ENCODE measurements at regions not wholly inside any gene's neighbourhood (a gene's known extent, or its start where the extent isn't known, plus 50 kb on each side); places are given as distances from the start of the nearest gene placed in this dataset.

GRCh38 chr6:132954222-132954621 lies 139.9 kb downstream of the RPS12 start:
- Histone ChIP-seq H3K4me3 (no peak overlapping the region), H3K27me3 (replicated peaks) (no peaks in the 10 kb centered on the region), H3K4me1 (replicated peaks) (no peaks in the 10 kb centered on the region), H3K9me3 (replicated peaks) (no peaks in the 10 kb centered on the region), H3K27ac (no peak overlapping the region), H3K36me3 (no peaks in the 10 kb centered on the region)
- no peak for DNase-seq (ENCODE audit: low read depth in 1 of 2, low spot score in 2 of 2)

- Histone ChIP-seq H3K9me3 (replicated peaks) (no peaks in the 10 kb centered on the region), H3K36me3 (no peaks in the 10 kb centered on the region), H3K4me1 (replicated peaks) (no peaks in the 10 kb centered on the region), H3K27ac (no peak overlapping the region), H3K4me3 (no peak overlapping the region), H3K27me3 (replicated peaks) (no peaks in the 10 kb centered on the region)
- DNase-seq (ENCODE audit: low read depth in 1 of 2, low spot score in 2 of 2): no peak
These were observed 140.6 kb downstream of the RPS12 start for GRCh38 chr6:132954936-132955335.

GRCh38 chr6:132959639-132960326 lies 145.4 kb downstream of the RPS12 start:
- DNase-seq (ENCODE audit: low read depth in 1 of 2, low spot score in 2 of 2): no peak
- Histone ChIP-seq H3K27ac (no peak overlapping the region), H3K36me3 (no peaks in the 10 kb centered on the region), H3K4me1 (replicated peaks) (no peaks in the 10 kb centered on the region), H3K27me3 (replicated peaks) (no peaks in the 10 kb centered on the region), H3K9me3 (replicated peaks) (no peaks in the 10 kb centered on the region), H3K4me3 (no peak overlapping the region)

- H3K4me1 ChIP-seq (replicated peaks): no peaks in the 10 kb centered on the region
- DNase-seq (ENCODE audit: low read depth in 1 of 2, low spot score in 2 of 2): no peak
- H3K36me3 ChIP-seq: no peaks in the 10 kb centered on the region
- no peak overlapping the region for H3K4me3 ChIP-seq
- H3K9me3 ChIP-seq (replicated peaks): no peaks in the 10 kb centered on the region
- H3K27ac ChIP-seq: no peak overlapping the region
- H3K27me3 ChIP-seq (replicated peaks): no peaks in the 10 kb centered on the region
These were observed 146.4 kb downstream of the RPS12 start for GRCh38 chr6:132960720-132961119.

GRCh38 chr6:132961122-132961521 lies 146.8 kb downstream of the RPS12 start:
- H3K4me1 ChIP-seq (replicated peaks): no peaks in the 10 kb centered on the region
- H3K9me3 ChIP-seq (replicated peaks): no peaks in the 10 kb centered on the region
- H3K36me3 ChIP-seq: no peaks in the 10 kb centered on the region
- no peaks in the 10 kb centered on the region for H3K27me3 ChIP-seq (replicated peaks)
- H3K4me3 ChIP-seq: no peak overlapping the region
- no peak overlapping the region for H3K27ac ChIP-seq
- no peak for DNase-seq (ENCODE audit: low read depth in 1 of 2, low spot score in 2 of 2)

GRCh38 chr6:132961610-132962009 lies 147.2 kb downstream of the RPS12 start:
- Histone ChIP-seq H3K4me3 (no peak overlapping the region), H3K36me3 (no peaks in the 10 kb centered on the region), H3K27me3 (replicated peaks) (no peaks in the 10 kb centered on the region), H3K4me1 (replicated peaks) (no peaks in the 10 kb centered on the region), H3K9me3 (replicated peaks) (no peaks in the 10 kb centered on the region), H3K27ac (no peak overlapping the region)
- no peak for DNase-seq (ENCODE audit: low read depth in 1 of 2, low spot score in 2 of 2)

- Histone ChIP-seq H3K4me1 (replicated peaks) (no peaks in the 10 kb centered on the region), H3K27ac (no peak overlapping the region), H3K4me3 (no peak overlapping the region), H3K27me3 (replicated peaks) (no peaks in the 10 kb centered on the region), H3K36me3 (no peaks in the 10 kb centered on the region), H3K9me3 (replicated peaks) (no peaks in the 10 kb centered on the region)
- DNase-seq (ENCODE audit: low read depth in 1 of 2, low spot score in 2 of 2): peak; percentile 50 to 56
These were observed 148.8 kb downstream of the RPS12 start for GRCh38 chr6:132962936-132963868.

- H3K27ac ChIP-seq: no peak overlapping the region
- no peaks in the 10 kb centered on the region for H3K9me3 ChIP-seq (replicated peaks)
- no peak overlapping the region for H3K4me3 ChIP-seq
- H3K36me3 ChIP-seq: no peaks in the 10 kb centered on the region
- no peaks in the 10 kb centered on the region for H3K27me3 ChIP-seq (replicated peaks)
- no peak for DNase-seq (ENCODE audit: low read depth in 1 of 2, low spot score in 2 of 2)
- H3K4me1 ChIP-seq (replicated peaks): no peaks in the 10 kb centered on the region
These were observed 149.9 kb downstream of the RPS12 start for GRCh38 chr6:132964101-132964867.

GRCh38 chr6:132964868-132965382 lies 150.6 kb downstream of the RPS12 start:
- no peaks in the 10 kb centered on the region for H3K4me1 ChIP-seq (replicated peaks)
- H3K4me3 ChIP-seq: no peak overlapping the region
- H3K27me3 ChIP-seq (replicated peaks): no peaks in the 10 kb centered on the region
- no peak overlapping the region for H3K27ac ChIP-seq
- H3K36me3 ChIP-seq: no peaks in the 10 kb centered on the region
- DNase-seq (ENCODE audit: low read depth in 1 of 2, low spot score in 2 of 2): no peak
- no peaks in the 10 kb centered on the region for H3K9me3 ChIP-seq (replicated peaks)

GRCh38 chr6:132967871-132968270 lies 153.5 kb downstream of the RPS12 start:
- DNase-seq (ENCODE audit: low read depth in 1 of 2, low spot score in 2 of 2): no peak

GRCh38 chr6:132968419-132968950 lies 154.1 kb downstream of the RPS12 start:
- Histone ChIP-seq H3K27me3 (replicated peaks) (no peaks in the 10 kb centered on the region), H3K9me3 (replicated peaks) (no peaks in the 10 kb centered on the region), H3K4me3 (no peak overlapping the region), H3K27ac (no peak overlapping the region), H3K36me3 (no peaks in the 10 kb centered on the region), H3K4me1 (replicated peaks) (no peaks in the 10 kb centered on the region)
- no peak for DNase-seq (ENCODE audit: low read depth in 1 of 2, low spot score in 2 of 2)

More at GRCh38 chr6:132967871-132968270, 153.5 kb downstream of the RPS12 start:
- no peaks in the 10 kb centered on the region for H3K27me3 ChIP-seq (replicated peaks)
- no peaks in the 10 kb centered on the region for H3K36me3 ChIP-seq
- no peak overlapping the region for H3K4me3 ChIP-seq
- H3K4me1 ChIP-seq (replicated peaks): no peaks in the 10 kb centered on the region
- H3K27ac ChIP-seq: no peak overlapping the region
- no peaks in the 10 kb centered on the region for H3K9me3 ChIP-seq (replicated peaks)

GRCh38 chr6:132969196-132969595 lies 154.8 kb downstream of the RPS12 start:
- Histone ChIP-seq H3K4me1 (replicated peaks) (no peaks in the 10 kb centered on the region), H3K4me3 (no peak overlapping the region), H3K27me3 (replicated peaks) (no peaks in the 10 kb centered on the region), H3K9me3 (replicated peaks) (no peaks in the 10 kb centered on the region), H3K36me3 (no peaks in the 10 kb centered on the region), H3K27ac (no peak overlapping the region)
- no peak for DNase-seq (ENCODE audit: low read depth in 1 of 2, low spot score in 2 of 2)

GRCh38 chr6:132971676-132972075 lies 157.3 kb downstream of the RPS12 start:
- no peak for DNase-seq (ENCODE audit: low read depth in 1 of 2, low spot score in 2 of 2)
- Histone ChIP-seq H3K36me3 (no peaks in the 10 kb centered on the region), H3K9me3 (replicated peaks) (no peaks in the 10 kb centered on the region), H3K4me3 (no peak overlapping the region), H3K27ac (no peak overlapping the region), H3K4me1 (replicated peaks) (no peaks in the 10 kb centered on the region), H3K27me3 (replicated peaks) (no peaks in the 10 kb centered on the region)

Measured in SJSA1 (cell line).